CD4-positive, alpha-beta T cell treated with Interleukin-1 beta for 1 hour (primary cell): ENCODE measurements at regions not wholly inside any gene's neighbourhood (a gene's known extent, or its start where the extent isn't known, plus 50 kb on each side); places are given as distances from the start of the nearest gene placed in this dataset.

Experiments
- DNase-seq, 2 donors: peaks; one replicate each; pipeline ENCODE4 v3.0.0-alpha.2; 2020 to 2022

DNA sequence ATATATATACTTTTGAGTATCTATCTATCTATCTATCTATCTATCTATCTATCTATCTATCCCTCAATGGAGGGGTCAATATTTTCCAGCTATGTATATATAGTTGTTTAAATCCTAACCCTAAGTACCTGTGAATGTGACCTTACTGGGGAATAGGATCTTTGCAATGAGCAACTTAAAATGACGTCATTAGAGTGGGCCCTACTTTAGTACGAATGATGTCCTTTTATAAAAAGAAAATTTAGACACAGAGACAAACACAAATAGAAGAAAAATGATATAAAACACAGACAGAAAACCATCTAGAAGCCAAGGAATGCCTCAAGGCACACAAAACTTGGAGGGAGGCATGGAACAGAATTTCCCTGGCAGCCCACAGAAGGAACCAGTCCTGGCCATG, 2283.7 kb downstream of the NCAM2 start:
- no peak for DNase-seq

DNA sequence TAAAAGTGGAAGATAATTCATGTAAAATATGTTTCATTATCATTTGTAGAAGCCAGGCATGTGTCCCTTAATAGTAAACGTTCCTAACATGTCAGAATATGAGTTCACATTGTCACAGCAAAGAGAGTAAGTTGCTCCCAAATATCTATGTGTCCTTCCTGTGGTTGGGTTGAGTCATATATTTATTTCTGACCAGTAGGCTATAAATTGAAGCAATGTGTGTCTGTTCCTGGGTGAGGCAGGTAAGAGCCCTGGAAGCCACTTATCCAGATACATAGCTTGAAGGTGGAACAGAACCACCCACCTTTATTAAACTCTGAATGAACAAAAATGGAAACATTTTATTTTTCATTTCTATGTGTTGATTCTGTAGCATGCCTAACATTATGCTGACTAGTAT, 2251.6 kb downstream of the NCAM2 start:
- DNase-seq = no peak

- no peak for DNase-seq
These were observed 2249.1 kb downstream of the NCAM2 start for GRCh38 chr21:23247334-23247733.

- no peak for DNase-seq
These were observed 2247.0 kb downstream of the NCAM2 start for GRCh38 chr21:23245255-23245654.

- no peak for DNase-seq
These were observed 2225.7 kb downstream of the NCAM2 start for GRCh38 chr21:23223882-23224281.

DNA sequence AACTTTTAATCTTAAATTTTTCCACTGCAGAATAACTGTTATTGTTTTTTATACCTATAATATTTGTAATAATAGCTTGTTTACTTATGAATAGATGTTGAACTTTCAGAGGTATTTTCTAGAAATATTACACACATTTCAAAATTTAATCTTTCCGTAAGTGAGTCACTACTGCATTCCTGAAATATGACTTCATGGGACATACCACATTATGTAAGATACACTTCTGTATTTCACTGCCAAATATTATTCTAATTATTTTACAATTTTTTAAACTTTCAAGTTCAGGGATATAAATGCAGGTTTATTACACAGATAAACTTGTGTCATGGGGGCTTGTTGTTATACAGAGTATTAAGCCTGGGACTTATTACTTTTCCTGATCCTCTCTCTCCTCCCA, 2220.5 kb downstream of the NCAM2 start:
- no peak for DNase-seq

DNA sequence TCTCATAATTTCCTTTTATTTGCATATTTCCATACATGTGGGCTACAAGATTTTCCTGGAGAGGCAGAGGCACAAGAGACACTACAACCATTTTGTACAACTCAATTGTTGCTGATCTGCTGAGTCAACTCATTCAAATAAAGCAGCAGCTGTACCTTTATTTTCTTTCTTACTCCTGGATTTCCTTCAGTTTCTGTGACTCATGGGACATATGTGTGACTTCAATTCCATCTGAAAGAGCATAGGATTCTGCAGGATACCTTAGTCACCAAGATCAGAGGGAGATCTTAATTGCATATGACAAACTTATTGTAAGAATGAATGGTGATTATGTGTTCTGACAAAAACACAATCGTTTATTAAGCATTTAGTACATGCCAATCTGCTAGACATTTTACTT, 2219.4 kb downstream of the NCAM2 start:
- DNase-seq = no peak

DNA sequence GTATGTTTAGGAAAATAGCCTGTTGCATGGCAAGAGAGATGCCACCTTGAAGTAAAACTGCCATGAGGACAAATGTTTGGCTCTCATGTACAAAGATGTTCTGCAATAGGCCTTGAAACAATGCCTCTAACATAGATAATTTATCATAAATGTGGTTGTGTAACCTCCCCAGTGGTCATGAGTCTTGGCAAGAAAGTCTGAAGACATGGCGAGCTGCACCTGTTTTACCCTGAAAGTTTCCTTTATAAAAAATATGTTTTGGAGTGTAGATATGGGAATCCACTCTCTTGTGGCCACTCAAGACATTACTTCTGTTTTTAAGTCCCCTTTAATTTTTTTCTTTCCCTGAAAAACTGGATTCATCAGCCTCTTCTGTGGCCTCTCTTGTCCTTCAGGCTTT, 2217.1 kb downstream of the NCAM2 start:
- no peak for DNase-seq
